ENCODE measurements at regions not wholly inside any gene's neighbourhood (a gene's known extent, or its start where the extent isn't known, plus 50 kb on each side); places are given as distances from the start of the nearest gene placed in this dataset.

DNA sequence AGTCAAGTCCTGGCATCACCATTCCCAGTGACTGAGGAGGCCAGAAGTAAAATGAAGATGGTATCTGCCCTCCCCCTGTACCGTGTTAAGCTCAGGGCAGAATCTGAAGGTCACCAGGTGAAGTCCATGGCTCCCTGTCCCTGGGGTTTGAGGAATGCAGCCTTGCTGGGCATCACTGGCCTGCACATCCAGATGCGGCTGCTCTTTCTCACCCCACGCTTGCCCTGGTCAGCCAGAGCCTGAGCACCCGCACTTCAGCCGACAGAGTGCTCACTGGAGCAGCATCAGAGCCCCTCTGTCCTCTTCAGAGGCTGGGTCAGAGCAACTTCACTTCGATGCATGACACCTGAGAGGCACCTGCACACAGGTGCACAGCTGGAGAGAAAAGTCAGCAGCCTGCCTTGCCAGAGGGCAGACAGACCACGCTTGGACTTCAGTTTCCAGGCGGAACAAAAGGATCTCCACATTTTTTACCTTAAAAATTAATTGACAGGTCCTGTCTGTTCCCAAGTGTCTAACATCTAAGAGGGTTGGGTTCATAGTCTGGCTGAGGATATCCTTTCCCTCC is 267.3 kb downstream of the ANAPC1 start:
- DNase-seq = no peak
- no peak for ATAC-seq
- Histone ChIP-seq H3K27me3 (no peaks in the 10 kb centered on the region), H3K9me3 (no peaks in the 10 kb centered on the region), H3K4me3 (no peak overlapping the region), H3K4me1 (peaks cover 8% of the 10 kb centered on the region), H3K36me3 (no peaks in the 10 kb centered on the region), H3K27ac (no peak overlapping the region)
- TF ChIP-seq, protein P1, sequence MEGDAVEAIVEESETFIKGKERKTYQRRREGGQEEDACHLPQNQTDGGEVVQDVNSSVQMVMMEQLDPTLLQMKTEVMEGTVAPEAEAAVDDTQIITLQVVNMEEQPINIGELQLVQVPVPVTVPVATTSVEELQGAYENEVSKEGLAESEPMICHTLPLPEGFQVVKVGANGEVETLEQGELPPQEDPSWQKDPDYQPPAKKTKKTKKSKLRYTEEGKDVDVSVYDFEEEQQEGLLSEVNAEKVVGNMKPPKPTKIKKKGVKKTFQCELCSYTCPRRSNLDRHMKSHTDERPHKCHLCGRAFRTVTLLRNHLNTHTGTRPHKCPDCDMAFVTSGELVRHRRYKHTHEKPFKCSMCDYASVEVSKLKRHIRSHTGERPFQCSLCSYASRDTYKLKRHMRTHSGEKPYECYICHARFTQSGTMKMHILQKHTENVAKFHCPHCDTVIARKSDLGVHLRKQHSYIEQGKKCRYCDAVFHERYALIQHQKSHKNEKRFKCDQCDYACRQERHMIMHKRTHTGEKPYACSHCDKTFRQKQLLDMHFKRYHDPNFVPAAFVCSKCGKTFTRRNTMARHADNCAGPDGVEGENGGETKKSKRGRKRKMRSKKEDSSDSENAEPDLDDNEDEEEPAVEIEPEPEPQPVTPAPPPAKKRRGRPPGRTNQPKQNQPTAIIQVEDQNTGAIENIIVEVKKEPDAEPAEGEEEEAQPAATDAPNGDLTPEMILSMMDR (IDR thresholded peaks at IDR 0.05) = no peak
- intact Hi-C loops (cut with DNase I) = no loop called here

DNA sequence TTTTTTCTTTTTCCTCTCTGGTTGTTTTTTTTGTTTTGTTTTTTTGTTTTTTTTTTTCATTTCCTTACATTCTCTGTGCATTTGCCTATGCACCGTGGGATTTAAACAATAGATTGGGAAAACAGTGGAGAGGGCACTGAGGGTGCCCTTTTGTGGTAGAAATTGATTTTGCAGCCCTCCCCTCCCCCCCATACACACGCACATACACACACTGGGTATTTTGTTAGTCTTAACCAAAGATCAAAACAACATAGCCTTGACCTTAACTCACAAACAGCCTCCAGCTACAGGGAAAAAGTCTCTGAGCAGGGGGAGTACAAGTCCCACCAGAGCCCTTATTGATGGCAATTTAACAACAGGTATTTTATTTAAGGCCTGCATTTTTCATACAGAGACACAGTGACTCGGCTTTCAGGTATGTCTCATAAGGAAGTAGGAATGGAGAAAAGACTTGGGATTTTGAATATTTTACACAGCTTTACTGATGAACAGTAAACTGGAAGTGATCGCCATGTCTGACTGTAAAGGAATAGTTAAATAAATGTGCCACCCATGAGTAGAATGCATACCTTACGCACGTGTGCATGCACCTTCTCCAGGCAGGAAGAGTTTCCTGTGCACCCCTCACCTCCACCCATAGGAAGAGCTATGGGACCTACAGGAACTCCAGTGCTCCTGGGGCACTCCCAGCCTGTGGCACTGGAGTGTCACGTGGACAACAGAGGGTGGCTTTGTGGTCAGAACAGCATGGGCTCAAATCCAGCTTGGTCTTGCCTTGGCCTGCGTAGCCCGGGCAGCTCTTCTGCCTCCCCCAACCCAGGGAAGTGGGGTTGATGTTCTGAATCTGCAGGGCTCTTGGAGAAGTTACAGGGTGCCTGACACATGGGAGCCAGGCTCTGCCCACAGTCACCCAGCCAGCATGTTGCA is 266.4 kb downstream of the ANAPC1 start:
- H3K36me3 ChIP-seq = no peaks in the 10 kb centered on the region
- intact Hi-C loops (cut with DNase I) = no loop called here
- H3K9me3 ChIP-seq = no peaks in the 10 kb centered on the region
- ATAC-seq = peak; percentile 72
- peaks cover 8% of the 10 kb centered on the region for H3K4me1 ChIP-seq
- DNase-seq = no peak
- H3K27ac ChIP-seq = no peak overlapping the region
- TF ChIP-seq, protein P1 (IDR thresholded peaks at IDR 0.05) = no peak
- H3K4me3 ChIP-seq = no peak overlapping the region
- H3K27me3 ChIP-seq = no peaks in the 10 kb centered on the region

DNA sequence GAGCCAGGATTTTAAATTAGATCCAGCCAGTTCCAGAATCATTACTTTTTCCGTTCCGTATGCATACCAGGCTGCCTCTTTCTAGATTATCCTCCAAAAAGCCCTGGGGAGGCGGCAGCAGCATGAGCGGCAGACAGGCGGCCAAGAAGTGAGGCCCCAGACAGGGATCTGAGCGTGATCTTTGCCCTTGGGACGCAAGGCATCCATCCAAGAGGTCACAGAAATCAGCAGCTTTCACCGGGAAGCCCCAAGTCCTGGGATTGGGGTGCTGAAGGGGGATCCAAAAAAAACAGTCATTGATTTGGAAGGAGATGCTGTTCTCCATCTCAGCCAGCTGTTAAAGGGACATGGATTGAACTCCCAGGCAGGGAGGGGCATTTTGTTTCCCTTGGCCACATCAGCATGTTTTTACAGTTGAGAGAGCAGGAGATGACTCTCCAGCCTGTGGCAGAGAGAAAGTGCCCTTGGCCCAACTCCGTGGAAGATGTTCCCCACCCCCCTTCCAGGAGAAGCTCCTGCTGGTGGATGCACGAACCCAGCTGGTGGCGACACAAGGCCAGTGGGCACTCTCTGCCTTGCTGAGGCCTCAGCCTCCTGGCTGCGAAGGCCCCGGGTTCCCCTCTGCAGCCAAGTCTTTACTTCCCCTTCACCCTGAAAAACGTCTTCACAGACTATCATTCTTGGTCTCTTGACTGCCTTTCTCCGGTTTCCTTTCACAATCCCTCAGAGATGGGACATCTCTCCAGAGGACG is 265.6 kb downstream of the ANAPC1 start:
- H3K27ac ChIP-seq = no peak overlapping the region
- TF ChIP-seq, protein P1 (IDR thresholded peaks at IDR 0.05) = no peak
- ATAC-seq (peak; percentile 69), DNase-seq (peak; percentile 68)
- intact Hi-C loops (cut with DNase I) = no loop called here
- no peak overlapping the region for H3K4me3 ChIP-seq
- H3K9me3 ChIP-seq = no peaks in the 10 kb centered on the region
- no peaks in the 10 kb centered on the region for H3K27me3 ChIP-seq
- H3K36me3 ChIP-seq = no peaks in the 10 kb centered on the region
- peaks cover 8% of the 10 kb centered on the region for H3K4me1 ChIP-seq

DNA sequence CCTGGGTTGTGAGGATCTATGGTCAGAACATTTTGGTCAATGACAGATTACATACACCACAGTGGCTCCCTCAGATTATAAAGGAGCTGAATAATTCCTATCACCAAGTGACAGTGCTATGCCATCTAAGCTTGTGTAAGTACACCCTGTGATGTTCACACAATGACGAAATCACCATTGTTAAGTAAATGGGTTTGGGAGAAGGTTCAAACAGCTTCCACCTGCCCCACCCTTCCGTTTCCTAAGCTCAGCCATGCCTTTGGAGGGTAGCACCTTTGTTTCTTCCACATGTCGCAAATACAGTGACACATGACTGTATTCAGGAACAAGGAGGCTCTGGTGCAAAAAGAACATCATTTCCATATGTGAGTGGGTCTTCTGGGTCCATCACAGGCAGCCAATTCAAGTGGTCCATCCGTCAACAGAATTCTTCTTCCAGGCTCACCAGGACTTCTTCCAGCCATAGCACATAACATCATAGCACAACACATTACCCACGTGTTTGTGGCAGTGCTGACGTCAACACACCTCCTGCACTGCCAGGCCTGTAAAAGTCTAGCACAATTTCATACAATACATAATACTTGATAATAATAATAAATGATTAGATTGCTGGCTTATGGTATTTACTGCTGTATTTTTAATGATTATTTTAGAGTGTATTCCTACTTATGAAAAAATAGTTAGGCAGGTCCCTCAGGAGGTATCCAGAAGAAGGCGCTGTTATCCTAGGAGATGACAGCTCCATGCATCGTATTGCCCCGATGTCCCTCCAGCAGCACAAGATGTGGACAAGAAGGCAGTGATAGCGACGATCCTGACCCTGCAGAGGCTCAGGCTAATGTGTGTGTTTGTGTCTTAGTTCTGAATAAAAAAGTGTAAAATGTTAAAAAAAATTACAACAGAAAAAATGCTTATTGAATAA is 264.8 kb downstream of the ANAPC1 start:
- no peaks in the 10 kb centered on the region for H3K36me3 ChIP-seq
- ATAC-seq (peak; percentile 56), DNase-seq (no peak)
- no peaks in the 10 kb centered on the region for H3K27me3 ChIP-seq
- intact Hi-C loops (cut with DNase I) = no loop called here
- H3K4me1 ChIP-seq = peaks cover 8% of the 10 kb centered on the region
- TF ChIP-seq, protein P1 (IDR thresholded peaks at IDR 0.05) = peak; percentile 9
- H3K27ac ChIP-seq = no peak overlapping the region
- no peaks in the 10 kb centered on the region for H3K9me3 ChIP-seq
- H3K4me3 ChIP-seq = no peak overlapping the region

DNA sequence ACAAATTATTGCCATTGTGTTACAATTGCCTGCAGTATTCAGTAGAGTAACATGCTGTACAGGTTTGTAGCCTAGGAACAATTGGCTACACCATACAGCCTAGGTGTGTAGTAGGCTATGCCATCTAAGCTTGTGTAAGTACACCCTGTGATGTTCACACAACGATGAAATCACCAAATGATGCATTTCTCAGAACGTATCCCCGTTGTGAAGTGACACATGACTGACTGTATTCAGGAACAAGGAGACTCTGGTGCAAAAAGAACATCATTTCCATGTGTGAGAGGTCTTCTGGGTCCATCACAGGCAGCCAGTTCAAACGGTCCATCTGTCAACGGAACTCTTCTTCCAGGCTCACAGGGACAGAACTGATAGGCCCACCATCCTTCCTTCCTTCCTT is 263.7 kb downstream of the ANAPC1 start:
- H3K4me1 ChIP-seq = peaks cover 10% of the 10 kb centered on the region
- H3K36me3 ChIP-seq = no peaks in the 10 kb centered on the region
- H3K4me3 ChIP-seq = no peak overlapping the region
- ATAC-seq (no peak), DNase-seq (no peak)
- intact Hi-C loops (cut with DNase I) = no loop called here
- TF ChIP-seq, protein P1 (IDR thresholded peaks at IDR 0.05) = no peak
- no peak overlapping the region for H3K27ac ChIP-seq
- H3K27me3 ChIP-seq = no peaks in the 10 kb centered on the region
- H3K9me3 ChIP-seq = no peaks in the 10 kb centered on the region

All from upper lobe of right lung (tissue), 1 donor.